HG03025 (cell line): ENCODE measurements at regions not wholly inside any gene's neighbourhood (a gene's known extent, or its start where the extent isn't known, plus 50 kb on each side); places are given as distances from the start of the nearest gene placed in this dataset.

ENCODE experiments used
- ATAC-seq: cut with Tn5 transposase; IDR thresholded peaks from one replicate; pipeline ENCODE4 v1.9.1; 2021; ENCODE audit warnings: mild to moderate bottlenecking, moderate library complexity; ENCODE audit not compliant: unreplicated experiment, low FRiP score

DNA sequence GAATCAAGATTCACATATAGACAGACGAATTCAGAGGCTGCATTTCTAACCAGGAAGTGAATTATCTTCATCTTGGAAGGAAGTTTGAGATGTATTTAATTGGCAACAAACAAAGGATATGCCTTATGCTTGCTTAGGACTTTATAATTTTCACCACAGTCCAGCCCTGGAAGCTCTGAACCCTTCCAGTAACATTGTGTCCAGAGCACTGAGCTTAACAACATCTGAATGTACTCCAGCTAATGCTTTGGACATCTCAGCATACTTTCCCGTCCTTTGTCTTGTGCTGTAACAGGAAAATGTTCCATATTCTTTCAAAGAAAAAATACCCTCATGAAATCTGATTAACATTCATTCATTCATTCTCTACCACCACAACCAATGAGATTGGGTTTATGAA is 136.3 kb upstream of the SPATS2L start:
- no peak for ATAC-seq

DNA sequence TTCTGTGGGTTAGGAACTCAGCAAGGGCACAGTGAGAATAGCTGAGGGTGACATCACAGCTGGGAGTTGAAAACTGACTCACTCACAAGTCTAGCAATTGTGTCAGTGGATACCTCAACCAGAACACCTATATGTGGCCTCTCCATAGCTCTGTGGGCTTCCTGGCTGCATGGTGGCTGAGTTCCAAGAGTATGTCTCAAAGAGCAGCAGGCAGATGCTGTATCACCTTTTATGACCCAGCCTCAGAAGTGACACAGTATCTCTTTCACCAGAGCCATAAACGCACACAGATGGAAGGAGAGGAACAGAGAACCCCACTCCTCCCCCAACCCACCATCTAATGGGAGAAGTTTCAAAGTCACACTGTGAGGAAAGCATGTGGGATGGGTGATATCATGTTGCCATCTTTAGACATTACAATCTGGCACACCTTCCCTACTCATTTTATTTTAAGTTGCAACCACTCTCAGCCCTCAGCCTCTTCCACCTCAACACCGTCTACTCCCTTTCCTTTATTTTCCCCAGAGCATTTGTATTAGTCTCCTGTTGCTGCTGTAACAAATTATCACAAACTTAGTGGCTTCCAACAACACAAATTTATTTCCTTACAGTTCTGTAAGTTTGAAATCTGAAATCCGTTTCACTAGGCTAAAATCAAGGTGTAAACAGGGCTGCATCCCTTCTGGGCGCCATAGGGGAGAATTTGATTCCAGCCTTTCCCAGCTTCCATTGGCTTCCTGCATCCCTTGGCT is 134.6 kb upstream of the SPATS2L start:
- ATAC-seq = no peak

DNA sequence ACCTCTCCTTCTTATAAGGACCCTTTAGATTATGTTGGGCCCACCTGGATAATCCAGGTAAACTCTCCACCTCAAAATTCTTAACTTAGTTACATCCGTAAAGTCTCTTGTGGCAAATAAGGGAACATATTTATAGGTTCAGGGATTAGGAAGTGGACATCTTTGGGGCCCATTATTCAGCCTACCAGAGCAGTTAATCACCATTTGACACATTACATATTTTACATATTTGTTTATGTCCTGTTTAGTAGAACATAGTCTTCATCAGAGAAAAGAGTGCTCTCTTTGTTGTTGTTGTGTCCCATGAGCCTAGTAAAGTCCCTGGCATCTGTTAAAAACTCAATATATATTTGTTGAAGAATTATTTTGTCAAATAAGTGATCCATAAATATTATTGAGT is 134.0 kb upstream of the SPATS2L start:
- no peak for ATAC-seq

DNA sequence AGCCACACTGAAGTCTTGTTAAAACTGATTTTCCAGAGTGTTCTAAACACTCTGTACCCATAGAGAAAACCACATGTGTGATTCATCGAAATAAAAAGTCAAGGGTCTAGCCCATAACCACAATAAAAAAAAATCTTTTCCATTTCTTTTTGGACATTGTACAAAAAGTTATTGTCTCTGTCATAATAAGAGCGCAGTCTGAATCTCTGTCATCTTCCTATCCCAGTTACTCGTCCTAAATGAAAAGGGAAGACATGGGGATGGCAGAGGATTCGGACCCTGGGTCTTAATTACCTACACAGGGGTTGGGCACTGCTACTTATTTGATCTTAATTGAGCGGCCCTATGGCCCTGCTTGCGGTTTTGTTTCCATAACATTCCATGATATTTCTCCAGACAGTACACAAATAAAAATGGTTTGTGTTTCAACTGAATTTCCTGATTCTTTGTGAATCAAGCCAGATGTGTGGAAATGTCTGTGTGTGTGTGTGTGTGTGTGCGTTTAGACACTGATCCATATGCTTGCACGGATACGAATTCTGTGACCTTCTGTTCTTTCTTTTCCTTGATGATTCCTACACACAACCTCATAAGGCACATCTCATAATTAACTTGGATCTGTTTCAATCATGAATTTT is 133.4 kb upstream of the SPATS2L start:
- ATAC-seq = no peak

DNA sequence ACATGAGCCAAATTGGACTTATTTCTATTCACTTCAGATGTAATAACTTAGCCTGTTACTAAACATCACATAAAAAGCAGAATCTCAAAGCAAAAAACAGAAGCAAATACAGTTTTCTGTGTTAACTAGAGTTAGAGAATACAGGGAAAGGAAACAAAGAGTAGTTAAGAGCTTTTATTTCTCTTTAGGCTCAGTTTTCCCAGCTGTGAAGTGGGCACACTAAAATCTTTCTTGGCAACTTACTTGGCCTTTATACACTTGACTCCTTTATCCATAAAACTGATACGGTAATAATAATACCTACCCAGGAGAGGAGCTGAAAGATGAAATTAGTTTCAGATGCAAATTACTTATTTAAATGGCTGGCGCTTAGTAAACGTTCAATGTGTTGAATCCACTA is 132.8 kb upstream of the SPATS2L start:
- no peak for ATAC-seq

DNA sequence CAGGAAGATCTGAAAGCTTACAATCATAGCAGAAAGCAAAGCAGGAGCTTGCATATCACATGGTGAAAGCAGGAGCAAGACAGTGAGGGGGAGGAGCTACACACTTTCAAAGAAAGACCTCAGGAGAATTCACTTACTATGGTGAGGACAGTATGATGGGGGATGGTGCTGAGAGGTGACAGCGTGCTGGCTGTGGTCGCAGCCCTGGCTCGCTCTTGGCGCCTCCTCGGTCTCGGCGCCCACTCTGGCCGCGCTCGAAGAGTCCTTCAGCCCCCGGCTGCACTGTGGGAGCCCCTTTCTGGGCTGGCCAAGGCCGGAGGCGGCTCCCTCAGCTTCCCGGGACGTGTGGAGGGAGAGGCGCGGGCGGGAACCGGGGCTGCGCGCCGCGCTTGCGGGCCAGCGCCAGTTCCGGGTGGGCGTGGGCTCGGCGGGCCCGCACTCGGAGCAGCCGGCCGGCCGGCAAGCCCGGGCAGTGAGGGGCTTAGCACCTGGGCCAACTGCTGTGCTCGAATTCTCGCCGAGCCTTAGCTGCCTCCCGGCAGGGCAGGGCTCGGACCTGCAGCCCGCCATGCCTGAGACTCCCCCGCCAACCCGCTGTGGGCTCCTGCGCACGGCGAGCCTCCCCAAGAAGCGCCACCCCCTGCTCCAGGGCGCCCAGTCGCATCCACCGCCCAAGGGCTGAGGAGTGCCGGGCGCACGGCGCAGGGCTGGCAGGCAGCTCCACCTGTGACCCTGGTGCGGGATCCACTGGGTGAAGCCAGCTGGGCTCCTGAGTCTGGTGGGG is 131.9 kb upstream of the SPATS2L start:
- no peak for ATAC-seq

DNA sequence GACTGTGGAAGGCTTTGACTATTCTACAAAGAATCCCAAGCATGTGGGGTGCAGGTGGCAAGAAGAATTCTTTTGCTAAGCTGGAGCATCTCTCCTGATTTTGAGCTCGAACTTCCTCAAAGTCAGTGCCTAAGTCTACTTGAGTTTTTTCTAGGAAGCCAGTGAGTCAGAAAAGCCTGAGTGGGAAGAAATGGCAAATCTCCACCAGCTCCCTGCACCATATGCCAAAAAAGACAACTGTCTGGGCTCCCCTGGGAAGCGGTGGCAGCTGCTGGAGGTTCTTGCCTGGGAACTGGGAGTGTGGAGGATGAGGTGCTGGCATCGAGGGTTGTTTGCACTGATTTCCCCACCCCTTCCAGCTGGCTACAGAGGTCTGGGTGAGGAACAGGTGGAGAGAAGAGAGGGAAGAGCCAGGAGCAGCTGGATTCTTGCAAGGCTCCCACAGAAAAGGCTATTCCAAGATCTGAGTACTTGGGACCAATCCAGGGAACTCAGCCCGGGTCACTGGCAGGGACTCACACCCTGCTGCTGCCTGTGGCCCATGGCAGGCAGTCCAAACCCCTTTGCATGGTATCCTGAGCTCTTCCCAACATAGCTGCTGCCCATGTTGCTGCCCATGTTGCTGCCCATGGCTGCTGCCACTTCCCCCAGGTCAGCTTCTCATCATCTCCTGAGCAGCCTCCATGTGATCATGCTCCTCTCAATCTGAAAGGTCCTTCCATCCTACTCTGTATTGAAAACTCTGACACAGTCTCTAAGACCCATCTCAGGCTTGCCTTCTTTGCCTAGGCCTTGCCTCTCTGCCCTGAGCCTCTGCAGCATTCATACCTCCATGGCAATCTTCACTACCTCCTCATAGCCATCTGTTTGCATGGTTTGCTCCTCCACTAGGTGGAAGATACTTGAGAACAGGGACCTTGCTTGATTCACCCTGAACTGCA is 128.3 kb upstream of the SPATS2L start:
- no peak for ATAC-seq

DNA sequence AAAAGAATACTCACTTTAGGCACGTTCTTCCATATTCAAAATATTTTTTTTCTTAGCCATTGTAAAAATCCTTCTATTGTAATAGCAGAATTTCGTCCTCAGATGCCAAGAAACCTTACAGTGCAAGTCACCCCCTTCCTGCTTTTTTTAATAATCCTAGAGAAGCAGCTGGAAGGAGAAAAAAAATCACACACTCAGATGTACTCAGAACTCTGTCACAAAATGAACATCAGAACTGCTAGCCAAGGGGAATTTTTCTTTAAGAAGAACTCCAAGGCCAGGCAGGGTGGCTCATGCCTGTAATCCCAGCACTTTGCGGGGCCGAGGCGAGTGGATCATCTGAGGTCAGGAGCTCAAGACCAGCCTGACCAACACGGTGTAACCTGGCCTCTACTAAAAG is 127.3 kb upstream of the SPATS2L start:
- no peak for ATAC-seq

DNA sequence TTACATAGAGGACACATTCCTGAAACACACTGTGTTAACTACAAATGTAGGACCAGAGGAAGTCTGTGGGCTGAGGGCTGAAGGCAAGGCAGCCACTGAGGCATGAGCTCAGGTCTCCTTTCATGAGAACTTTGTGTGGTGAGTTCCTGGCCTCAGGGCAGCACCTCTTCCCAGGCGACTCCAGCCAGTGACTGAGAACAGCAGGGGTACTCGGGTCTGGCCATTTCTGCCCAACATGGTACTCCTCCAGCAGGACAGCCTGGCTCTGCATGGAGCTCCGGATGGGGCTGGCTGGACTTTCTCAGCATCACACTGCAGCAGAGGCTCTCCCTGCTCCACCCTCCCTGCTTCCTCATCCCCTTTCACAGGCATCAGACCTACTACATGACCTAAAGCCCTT is 125.5 kb upstream of the SPATS2L start:
- no peak for ATAC-seq

DNA sequence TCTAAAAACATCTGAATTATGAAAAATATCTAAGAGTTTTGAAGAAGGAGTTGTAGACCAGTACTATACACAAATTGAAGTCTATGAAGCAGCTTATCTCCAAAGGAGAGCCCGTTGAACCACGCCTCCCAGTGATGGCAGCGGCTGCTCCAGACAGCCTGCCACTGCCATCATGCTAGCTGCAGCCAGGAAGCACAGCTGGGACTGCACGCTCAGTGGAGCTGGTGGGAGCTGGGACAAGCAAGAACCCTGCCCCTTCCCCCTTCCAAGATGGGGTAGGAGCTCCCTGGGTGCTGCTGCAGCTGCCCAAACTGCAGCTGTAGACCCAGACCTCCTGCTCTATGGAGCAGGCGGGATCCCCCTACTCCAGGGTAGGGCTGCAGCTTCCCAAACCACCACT is 124.7 kb upstream of the SPATS2L start:
- no peak for ATAC-seq

DNA sequence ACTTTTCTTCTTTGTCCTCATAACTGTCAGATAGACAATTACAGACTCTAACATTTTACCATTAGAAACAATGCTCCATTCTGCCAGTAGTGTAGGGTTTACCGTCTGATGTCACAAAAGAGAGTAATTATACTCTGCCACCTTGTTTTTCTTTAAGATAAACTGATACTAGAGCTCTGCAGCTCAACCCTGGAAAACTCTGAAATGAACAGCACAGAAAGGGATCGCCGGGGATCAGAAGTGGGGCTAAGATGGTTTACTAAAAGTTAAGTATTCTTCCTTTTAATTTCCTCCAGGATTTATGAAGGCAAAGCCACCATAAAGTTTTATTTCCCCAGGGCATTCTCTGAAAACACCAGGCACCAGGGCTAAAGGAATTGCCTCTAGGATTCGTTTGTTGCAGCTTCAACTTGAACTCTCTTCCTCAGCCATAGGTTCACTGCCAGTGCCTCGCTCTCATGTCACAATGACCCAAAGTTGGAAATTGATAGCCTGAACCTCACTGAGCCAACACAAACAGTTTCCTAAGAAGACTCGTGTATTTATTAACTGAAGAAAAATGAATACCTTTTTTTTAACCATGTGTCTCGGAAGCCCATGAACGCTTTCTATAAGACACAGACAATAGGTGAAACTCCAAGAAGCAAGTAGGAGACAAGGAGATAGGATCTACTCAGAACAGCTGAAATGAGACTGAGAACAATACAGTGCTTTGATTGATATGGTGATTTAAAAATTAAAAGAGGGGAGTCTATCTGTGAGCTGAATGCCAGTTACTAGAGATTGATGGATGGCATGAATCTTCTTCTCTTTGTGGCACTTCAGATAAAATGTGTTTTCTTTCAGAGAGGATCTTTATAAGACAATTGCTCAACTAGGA is 121.5 kb upstream of the SPATS2L start:
- ATAC-seq = no peak

DNA sequence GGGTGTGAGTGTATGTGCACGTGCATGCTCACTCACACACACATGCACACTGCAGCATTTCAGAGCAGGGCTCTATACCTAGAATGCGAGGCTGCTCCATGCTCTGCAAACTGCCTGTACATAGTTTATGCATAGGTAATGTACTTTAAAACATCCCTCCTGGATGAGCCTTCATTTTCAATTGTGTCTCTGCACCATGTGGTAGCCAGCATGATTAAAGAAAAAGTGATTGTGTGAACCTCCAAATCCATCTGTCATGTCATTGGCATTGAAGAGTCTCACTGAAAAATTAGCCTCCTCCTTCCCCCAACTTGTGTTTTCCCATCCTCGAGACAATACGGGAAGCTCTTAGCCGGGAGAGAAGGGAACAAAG is 120.9 kb upstream of the SPATS2L start:
- ATAC-seq = no peak

DNA sequence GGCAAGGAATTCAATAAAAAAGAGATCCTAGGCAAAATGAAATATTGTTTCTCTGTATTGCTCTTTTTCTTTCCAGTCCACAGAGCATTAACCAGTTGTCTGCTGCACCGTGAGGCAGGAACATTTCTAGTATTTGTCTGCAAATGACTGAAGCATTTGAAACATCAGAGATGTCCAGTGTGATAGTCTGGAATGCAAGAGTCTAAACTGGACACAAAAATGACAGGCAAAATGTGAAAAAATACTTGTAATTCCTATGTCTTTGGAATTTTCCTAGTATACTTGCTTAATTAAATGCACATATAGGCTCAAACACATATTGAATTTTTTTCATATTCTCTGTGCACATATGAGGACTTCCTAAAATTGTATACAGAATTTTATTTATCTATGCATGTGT is 120.5 kb upstream of the SPATS2L start:
- ATAC-seq = no peak

DNA sequence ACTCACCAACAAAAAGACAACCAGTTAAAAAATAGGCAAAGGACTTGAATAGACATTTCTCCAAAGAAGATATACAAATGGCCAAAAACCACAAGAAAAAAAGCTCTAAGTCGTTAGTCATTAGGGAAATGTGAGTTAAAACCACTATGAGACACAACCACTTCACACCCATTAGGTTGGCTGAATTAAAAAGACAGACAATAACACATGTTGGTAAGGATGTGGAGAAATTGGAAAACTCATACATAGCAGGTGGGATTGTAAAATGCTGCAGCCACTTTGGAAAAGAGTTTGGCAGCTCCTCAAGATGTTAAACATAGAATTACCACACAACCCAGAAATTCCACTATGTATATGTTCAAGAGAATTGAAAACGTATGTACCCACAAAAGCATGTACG is 117.6 kb upstream of the SPATS2L start:
- ATAC-seq = no peak

DNA sequence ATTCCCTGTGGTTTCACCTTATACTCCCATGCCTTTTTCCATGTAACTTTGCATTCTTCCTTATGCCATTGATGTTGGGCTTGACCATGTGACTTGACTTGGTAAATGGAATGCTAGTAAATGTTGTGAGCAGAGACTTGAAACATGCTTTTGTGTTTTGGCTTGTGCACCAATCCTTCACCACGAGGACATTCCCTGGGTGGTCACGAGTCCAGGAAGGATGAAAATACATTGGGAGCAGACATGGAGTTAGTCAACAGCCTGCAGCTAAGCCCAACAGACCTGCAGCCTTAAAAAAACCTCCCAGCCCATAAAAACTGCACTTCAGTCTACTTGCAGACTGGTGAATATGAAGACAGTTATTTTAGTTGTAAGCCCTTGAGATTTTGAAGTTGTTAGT is 116.5 kb upstream of the SPATS2L start:
- ATAC-seq = no peak

DNA sequence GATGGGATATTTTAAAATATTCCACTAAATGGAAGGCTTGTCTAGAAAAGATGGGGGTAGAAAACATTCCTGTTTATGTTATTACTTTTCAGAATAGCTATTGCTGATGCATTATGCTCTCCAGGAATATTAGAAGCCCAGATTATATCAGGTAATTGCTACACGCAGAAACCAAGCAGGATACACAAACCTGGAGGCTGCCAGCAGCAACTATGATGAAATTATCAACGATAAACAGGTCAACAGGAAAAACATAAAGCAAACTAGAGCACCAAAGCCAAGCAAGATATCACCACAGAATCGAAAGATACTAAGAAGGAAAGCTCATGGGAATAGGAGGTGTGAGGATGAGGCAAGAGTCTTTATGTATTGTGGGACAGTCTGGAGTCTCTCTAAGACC is 113.2 kb upstream of the SPATS2L start:
- no peak for ATAC-seq

DNA sequence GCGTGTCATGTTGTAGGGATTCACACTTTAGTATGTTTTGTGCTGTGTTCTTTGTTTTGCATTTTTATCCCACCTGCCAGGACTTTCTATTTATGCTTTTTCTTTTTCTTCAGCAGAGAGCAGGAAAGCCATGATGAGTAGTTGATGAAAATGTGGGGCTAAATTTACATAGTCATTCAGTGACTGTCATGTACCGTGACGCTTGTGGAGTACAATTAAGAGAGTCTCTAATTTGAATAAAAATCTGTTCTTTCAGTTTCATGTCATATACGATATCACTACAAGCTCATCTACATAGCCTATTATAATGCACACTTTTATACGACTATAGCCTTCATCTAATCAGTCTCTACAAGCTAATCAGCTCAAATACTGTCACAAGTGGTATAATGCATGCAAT is 112.7 kb upstream of the SPATS2L start:
- ATAC-seq = no peak

DNA sequence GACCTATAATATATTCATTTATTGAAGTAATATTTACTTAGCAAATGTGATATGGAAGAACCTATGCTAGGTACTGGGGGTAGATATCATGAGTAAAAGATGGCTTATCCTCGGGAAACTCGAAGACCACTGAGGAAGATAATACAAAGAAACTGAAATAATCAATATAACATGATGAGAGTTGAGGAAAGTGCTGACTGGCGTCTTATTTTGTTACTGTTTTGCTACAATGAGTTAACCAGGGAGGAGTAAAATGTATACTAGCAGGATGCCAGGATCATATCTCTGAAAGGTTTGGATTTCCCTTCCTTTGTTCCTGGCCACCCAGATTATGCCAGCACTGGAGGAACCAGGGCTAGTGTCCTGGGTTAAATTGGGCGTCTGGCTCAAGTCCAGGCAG is 111.7 kb upstream of the SPATS2L start:
- no peak for ATAC-seq

DNA sequence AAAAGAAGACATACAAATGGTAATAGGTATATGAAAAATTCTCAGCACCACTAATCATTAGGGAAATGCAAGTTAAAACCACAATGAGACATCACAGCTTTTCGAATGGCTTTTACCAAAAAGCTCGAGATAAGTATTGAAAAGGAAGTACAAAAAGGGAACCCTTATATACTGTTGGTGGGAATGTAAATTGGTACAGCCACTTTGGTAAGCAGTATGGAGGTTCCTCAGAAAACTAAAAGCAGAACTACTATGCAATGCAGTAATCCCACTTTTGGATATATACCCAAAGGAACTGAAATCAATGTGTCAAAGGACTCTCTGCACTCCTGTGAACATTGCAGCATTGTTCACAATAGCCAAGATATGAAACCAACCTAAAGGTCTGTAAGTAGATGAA is 107.5 kb upstream of the SPATS2L start:
- ATAC-seq = no peak
